K562 (cell line): ENCODE measurements at regions not wholly inside any gene's neighbourhood (a gene's known extent, or its start where the extent isn't known, plus 50 kb on each side); places are given as distances from the start of the nearest gene placed in this dataset.

Experiments used
- TCFL5 ChIP-seq: fragments of 250-450 bp; sonication (Bioruptor Pico); conservative IDR thresholded peaks from 2 replicates; pipeline ENCODE4 v1.6.1; 2021; ENCODE audit warnings: mild to moderate bottlenecking, moderate library complexity, matching md5 sums
- TEAD4 ChIP-seq, 2 experiments: sonication (generic) in 1 of 2; formaldehyde crosslinking in 1 of 2; IDR thresholded peaks; 2 replicates each; pipeline versions ENCODE4 v1.6.1 to v1.8.0; 2012 to 2022; ENCODE audit warnings: borderline replicate concordance in 1 of 2, inconsistent platforms in 1 of 2, low read length in 1 of 2, mild to moderate bottlenecking in 1 of 2, missing genetic modification reagents in 1 of 2
- TF ChIP-seq, protein P1 (sequence below), 2 experiments: fragments of 450-650 bp in 1 of 2; sonication (generic) in 1 of 2; formaldehyde crosslinking in 1 of 2; IDR thresholded peaks; 2 replicates each; pipeline versions ENCODE4 v1.7.1 to v1.9.0; 2016 to 2022; ENCODE audit warnings: inconsistent platforms in 1 of 2, mild to moderate bottlenecking in 1 of 2, missing genetic modification reagents in 1 of 2

DNA sequence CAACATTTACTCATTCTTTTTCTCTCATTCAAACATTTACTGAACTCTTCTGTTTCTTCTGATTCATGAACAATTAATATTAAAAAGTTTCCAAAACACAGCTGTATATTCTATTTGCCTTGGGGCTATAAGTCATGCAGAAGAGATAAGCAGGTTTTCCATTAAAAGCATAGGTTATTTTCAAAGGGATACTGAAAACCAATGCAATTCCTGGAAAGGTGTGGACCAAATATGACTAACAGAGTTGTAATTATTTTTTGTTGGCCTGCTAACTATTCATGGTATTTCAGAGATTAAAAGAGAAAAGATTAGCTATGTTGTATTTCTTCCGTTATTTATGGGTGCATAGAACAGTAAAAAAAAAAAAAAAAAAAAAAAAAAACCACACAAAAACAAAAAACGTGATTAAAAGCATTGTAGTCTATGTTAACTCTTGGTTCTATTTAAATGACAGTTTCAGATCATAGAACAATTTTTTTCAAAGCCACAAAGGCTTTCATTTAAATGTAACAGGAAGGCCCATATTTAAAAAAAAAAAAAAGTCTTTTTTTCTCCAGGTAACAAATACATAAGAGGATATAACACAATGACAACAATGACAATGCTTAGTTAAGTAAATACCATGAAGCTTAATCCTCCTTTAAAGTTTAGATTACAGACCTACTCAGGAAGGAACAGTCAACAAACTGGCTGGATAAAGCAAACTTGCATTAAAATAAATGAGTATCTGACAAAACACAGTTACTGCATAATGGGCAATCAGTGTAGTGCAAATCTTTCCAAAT, 1042.9 kb downstream of the GATA3 start (continued):
- TF ChIP-seq, protein P1, sequence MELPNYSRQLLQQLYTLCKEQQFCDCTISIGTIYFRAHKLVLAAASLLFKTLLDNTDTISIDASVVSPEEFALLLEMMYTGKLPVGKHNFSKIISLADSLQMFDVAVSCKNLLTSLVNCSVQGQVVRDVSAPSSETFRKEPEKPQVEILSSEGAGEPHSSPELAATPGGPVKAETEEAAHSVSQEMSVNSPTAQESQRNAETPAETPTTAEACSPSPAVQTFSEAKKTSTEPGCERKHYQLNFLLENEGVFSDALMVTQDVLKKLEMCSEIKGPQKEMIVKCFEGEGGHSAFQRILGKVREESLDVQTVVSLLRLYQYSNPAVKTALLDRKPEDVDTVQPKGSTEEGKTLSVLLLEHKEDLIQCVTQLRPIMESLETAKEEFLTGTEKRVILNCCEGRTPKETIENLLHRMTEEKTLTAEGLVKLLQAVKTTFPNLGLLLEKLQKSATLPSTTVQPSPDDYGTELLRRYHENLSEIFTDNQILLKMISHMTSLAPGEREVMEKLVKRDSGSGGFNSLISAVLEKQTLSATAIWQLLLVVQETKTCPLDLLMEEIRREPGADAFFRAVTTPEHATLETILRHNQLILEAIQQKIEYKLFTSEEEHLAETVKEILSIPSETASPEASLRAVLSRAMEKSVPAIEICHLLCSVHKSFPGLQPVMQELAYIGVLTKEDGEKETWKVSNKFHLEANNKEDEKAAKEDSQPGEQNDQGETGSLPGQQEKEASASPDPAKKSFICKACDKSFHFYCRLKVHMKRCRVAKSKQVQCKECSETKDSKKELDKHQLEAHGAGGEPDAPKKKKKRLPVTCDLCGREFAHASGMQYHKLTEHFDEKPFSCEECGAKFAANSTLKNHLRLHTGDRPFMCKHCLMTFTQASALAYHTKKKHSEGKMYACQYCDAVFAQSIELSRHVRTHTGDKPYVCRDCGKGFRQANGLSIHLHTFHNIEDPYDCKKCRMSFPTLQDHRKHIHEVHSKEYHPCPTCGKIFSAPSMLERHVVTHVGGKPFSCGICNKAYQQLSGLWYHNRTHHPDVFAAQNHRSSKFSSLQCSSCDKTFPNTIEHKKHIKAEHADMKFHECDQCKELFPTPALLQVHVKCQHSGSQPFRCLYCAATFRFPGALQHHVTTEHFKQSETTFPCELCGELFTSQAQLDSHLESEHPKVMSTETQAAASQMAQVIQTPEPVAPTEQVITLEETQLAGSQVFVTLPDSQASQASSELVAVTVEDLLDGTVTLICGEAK (IDR thresholded peaks at IDR 0.05): no peak
- TF ChIP-seq, protein P1 (CRISPR knock-in tag; IDR thresholded peaks at IDR 0.05): no peak
- TF ChIP-seq TCFL5 (CRISPR knock-in tag) (no peak), TEAD4 (IDR thresholded peaks at IDR 0.05; ENCODE audit: low read length) (no peak), TEAD4 (CRISPR knock-in tag; IDR thresholded peaks at IDR 0.05; ENCODE audit: borderline replicate concordance) (no peak)
